ENCODE measurements at regions not wholly inside any gene's neighbourhood (a gene's known extent, or its start where the extent isn't known, plus 50 kb on each side); places are given as distances from the start of the nearest gene placed in this dataset.

GRCh38 chr1:22343456-22344328 is 108.0 kb upstream of the ZBTB40 start:
- H3K36me3 ChIP-seq, result no peaks in the 10 kb centered on the region
- H3K9me3 ChIP-seq, result no peaks in the 10 kb centered on the region
- no peak overlapping the region for H3K4me3 ChIP-seq
- WGBS, 2 donors (ENCODE audit: low coverage in 1 of 2), result 31 to 58% methylated on average over 10 to 26 of the region's 29 CpGs
- H3K4me1 ChIP-seq, result peaks cover 0 to 40% (median 7%) of the 10 kb centered on the region in 3 donors
- H3K27me3 ChIP-seq, result peaks cover 88% of the 10 kb centered on the region
- H3K27ac ChIP-seq, result no peak overlapping the region
- TF ChIP-seq POLR2A (IDR thresholded peaks at IDR 0.05) (no peak), CTCF (IDR thresholded peaks at IDR 0.05) (no peak), EP300 (IDR thresholded peaks at IDR 0.05) (no peak), POLR2AphosphoS5 (IDR thresholded peaks at IDR 0.05) (no peak)
- ATAC-seq, result no peak

- H3K4me1 ChIP-seq, result peaks cover 0 to 40% (median 7%) of the 10 kb centered on the region in 3 donors
- no peak for TF ChIP-seq CTCF (IDR thresholded peaks at IDR 0.05)
- TF ChIP-seq POLR2AphosphoS5 (IDR thresholded peaks at IDR 0.05), result no peak
- TF ChIP-seq POLR2A (IDR thresholded peaks at IDR 0.05), result no peak
- no peak for TF ChIP-seq EP300 (IDR thresholded peaks at IDR 0.05)
- H3K36me3 ChIP-seq, result no peaks in the 10 kb centered on the region
- no peak for ATAC-seq
- no peak overlapping the region for H3K4me3 ChIP-seq
- WGBS, 2 donors (ENCODE audit: low coverage in 1 of 2), result 31 to 34% methylated on average over 2 to 5 of the region's 5 CpGs
- no peaks in the 10 kb centered on the region for H3K9me3 ChIP-seq
- peaks cover 88% of the 10 kb centered on the region for H3K27me3 ChIP-seq
- H3K27ac ChIP-seq, result no peak overlapping the region
These were observed 107.4 kb upstream of the ZBTB40 start for GRCh38 chr1:22344329-22344630.

- Histone ChIP-seq H3K36me3 (no peaks in the 10 kb centered on the region), H3K9me3 (no peaks in the 10 kb centered on the region), H3K27me3 (peaks cover 88% of the 10 kb centered on the region), H3K4me3 (no peak overlapping the region), H3K4me1 (peaks cover 0 to 44% (median 7%) of the 10 kb centered on the region in 3 donors), H3K27ac (no peak overlapping the region)
- no peak for TF ChIP-seq CTCF (IDR thresholded peaks at IDR 0.05)
- TF ChIP-seq POLR2A (IDR thresholded peaks at IDR 0.05), result no peak
- no peak for TF ChIP-seq EP300 (IDR thresholded peaks at IDR 0.05)
- no peak for TF ChIP-seq POLR2AphosphoS5 (IDR thresholded peaks at IDR 0.05)
- no peak for ATAC-seq
- WGBS, 2 donors (ENCODE audit: low coverage in 1 of 2), result 89 to 90% methylated on average over 11 to 14 of the region's 17 CpGs
These were observed 106.6 kb upstream of the ZBTB40 start for GRCh38 chr1:22344851-22345560.

GRCh38 chr1:22347854-22348760 is 103.5 kb upstream of the ZBTB40 start:
- 75 to 82% methylated on average over 11 to 16 of the region's 16 CpGs for WGBS, 2 donors (ENCODE audit: low coverage in 1 of 2)
- peaks cover 0 to 34% (median 5%) of the 10 kb centered on the region in 3 donors for H3K4me1 ChIP-seq
- no peak overlapping the region for H3K4me3 ChIP-seq
- H3K27ac ChIP-seq, result no peak overlapping the region
- TF ChIP-seq CTCF (IDR thresholded peaks at IDR 0.05), result no peak
- TF ChIP-seq POLR2A (IDR thresholded peaks at IDR 0.05), result no peak
- peaks cover 92% of the 10 kb centered on the region for H3K27me3 ChIP-seq
- no peaks in the 10 kb centered on the region for H3K9me3 ChIP-seq
- ATAC-seq, result no peak
- no peaks in the 10 kb centered on the region for H3K36me3 ChIP-seq

Data from gastroesophageal sphincter (tissue), 4 donors.